GM18511 (cell line): ENCODE measurements at regions not wholly inside any gene's neighbourhood (a gene's known extent, or its start where the extent isn't known, plus 50 kb on each side); places are given as distances from the start of the nearest gene placed in this dataset.

Experiments used
- ATAC-seq: cut with Tn5 transposase; IDR thresholded peaks from one replicate; pipeline ENCODE4 v1.9.1; 2021; ENCODE audit warnings: mild to moderate bottlenecking, moderate library complexity; ENCODE audit not compliant: unreplicated experiment

DNA sequence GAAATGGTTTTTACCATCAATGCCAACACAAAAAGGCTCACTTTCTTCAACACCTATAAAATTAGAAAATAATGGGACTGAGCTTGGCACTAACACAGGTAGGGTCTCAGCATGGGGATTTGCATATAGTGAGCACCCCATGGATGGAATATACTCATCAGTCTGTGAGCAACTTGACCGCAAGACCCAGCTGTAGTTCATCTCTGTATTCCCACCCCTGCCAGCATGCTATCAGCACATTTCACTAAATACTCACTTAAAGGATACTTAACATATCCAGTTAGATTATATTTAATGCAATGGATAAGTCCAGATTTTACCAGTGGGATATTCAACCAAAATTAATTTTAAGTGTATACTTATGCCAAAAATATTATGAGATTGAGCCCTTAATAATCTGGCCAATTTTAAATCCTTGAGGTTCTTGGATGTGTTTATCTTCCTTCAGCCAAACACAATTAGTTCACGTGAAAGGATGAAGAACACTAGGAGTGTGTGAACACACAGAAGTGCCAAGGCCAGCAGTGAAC lies 66.7 kb downstream of the C16orf95 start:
- ATAC-seq, result no peak

DNA sequence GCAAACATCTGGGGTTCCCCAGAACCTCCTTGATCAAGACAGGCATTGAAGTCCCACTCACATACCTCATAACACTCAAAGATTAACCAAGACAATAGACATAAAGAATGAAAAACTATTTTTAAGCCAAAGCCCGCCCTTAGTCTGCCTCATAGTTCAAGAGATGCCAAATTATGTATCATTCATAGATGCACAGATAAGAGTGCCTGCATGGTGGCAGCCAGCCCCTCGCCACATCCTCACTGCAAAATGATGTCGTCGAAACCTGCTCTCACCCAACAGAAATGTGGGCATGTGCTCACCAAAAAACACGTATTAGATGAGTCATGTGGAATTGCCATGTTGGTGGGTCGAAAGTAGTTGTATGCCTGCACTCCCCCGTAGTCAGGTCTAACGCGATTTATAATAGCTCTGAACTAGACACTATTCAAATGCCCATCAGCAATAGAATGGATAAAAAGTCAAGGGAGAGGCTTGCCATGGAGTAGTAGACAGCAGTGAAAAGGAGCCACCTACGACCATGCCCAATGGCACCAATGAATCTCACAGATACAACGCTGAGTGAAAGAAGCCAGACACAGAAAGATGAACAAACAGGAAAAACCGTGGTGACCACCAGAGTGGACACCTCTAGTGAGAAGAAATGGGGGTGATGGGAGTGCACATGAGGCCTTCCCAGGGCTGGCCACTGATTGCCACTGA lies 64.8 kb downstream of the C16orf95 start:
- no peak for ATAC-seq
